ENCODE measurements at regions not wholly inside any gene's neighbourhood (a gene's known extent, or its start where the extent isn't known, plus 50 kb on each side); places are given as distances from the start of the nearest gene placed in this dataset.
"Not testable (repeated sequence)": the region's sequence is repeated elsewhere in the genome, so short reads cannot be mapped to it uniquely, and the experiment has no call there.

DNA sequence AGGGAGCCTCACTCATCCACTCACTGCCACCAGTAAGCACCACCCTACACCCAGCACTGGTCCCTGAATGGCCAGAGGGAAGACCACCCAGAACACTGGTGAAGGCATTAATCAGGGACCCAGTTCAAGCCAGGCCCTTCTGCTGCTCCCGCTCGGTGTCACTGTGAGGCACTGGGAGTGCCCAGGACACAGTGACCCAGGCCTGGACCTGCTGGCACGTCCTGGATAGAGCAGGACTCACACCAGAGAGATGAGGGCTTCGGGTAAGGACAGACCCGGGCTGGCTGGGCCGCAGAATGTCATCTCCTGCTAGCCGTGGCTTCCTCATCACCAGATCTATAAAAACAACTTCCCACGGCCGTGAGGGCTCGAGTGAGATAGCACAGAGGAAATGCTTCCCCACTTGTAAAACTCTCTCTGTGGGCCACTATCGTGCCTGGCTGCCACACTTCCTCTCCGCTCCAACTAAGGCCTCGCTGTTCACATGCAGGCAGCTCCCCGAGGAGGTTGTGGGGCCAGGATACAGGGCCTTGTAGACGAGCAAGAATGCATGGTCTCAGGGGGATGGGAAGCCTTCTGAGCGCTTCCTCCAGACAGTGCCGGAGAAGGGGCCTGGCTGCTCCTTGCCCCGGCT is 158.1 kb downstream of the NPIPB11 start:
- DNase-seq (ENCODE audit: extremely low read depth, low read depth), result not testable (repeated sequence)

DNA sequence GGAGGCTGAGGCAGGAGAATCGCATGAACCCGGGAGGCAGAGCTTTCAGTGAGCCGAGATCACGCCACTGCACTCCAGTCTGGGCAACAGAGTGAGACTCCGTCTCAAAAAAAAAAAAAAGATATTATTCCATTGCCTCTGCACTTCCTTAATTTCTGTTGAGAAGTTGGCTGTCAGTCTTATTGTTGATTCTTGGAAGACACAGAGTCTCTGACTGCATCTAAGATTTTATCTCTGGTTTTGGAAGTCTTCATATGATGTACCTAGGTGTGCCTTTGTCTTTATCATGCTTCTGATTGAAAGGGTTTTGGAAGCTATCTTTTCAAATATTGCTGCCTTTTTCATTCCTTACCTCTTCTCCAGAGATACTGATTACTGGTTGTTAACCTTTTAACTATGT is 160.4 kb downstream of the NPIPB11 start:
- not testable (repeated sequence) for DNase-seq (ENCODE audit: extremely low read depth, low read depth)

DNA sequence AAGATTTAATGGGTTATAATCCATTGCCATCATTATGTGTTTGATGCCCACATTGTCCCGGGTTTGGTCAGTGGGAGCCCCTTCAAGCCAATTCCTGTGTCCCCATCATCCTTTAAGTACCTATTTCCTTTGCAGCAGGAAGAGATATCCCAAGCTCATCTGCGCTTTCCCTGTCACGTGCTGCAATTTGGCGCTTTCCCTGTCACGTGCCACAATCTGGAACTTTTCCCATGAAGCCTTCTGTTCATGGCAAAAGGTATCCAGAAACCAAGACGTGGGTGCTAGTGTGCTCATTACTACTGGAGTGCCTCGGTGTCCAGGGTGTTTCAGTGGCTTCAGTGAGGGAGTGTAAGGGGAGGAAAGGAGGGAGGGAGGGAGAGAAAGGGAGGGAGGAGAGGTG is 168.5 kb downstream of the NPIPB11 start:
- DNase-seq (ENCODE audit: extremely low read depth, low read depth), result no peak

DNA sequence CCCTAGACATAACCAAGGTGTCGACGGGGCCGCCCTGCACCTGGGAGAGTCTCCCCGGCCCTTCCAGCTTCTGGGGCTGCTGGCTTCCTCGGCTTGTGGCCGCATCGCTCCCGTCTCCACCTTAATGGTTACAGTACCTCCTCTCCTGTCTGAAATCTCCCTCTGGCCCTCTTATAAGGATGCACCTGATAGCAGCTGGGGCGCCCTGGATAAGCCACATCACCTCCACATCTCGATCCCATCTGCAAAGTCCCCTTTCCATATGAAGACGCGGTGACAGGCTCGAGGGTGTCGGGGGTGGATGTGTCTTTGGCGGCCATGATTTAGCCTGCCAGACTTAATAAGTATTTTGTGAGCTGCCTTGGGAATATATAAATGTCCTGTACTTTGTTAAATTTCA is 169.0 kb downstream of the NPIPB11 start:
- DNase-seq (ENCODE audit: extremely low read depth, low read depth), result not testable (repeated sequence)

DNA sequence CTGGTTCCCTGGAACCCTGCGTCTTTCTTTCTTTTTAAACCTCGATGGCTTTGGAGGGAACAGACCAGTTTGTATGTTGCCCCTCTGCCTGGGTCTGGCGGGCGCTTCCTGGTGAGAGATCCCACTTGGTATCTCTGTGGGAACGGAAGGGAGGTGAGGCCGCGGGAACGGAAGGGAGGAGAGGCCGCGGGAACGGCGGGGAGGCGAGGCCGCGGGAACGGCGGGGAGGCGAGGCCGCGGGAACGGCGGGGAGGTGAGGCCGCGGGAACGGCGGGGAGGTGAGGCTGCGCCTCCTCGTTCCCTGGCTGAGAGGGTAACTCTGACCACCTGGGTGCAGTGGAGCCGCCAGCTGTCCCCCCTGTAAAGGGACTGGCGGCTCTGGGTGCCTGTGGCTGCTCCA is 169.5 kb downstream of the NPIPB11 start:
- not testable (repeated sequence) for DNase-seq (ENCODE audit: extremely low read depth, low read depth)

DNA sequence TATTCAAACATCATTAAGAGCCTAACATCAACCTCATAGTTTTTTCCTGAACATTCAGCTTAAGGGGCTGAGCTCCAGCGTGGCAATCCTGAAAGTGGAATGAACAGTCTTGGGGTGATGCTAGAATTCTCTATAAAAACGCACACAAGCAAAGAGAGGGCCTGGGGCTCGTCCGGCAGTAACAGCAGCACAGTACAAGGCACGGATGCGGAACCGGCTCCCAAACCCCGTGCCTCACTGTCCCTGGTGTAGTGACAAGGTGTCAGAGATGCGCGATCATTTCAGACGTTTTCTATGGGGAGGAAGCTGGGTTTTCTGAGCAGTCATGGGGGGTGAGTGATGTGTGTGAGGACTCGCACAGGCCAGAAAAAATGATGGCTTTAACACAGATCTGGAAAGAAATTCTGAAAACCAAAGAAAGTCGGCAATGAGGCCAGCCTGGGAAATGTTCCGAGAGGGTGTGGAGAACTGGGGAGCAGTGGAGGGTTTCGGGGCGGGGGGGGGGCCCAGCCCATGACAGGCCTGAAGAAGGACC is 170.6 kb downstream of the NPIPB11 start:
- not testable (repeated sequence) for DNase-seq (ENCODE audit: extremely low read depth, low read depth)

DNA sequence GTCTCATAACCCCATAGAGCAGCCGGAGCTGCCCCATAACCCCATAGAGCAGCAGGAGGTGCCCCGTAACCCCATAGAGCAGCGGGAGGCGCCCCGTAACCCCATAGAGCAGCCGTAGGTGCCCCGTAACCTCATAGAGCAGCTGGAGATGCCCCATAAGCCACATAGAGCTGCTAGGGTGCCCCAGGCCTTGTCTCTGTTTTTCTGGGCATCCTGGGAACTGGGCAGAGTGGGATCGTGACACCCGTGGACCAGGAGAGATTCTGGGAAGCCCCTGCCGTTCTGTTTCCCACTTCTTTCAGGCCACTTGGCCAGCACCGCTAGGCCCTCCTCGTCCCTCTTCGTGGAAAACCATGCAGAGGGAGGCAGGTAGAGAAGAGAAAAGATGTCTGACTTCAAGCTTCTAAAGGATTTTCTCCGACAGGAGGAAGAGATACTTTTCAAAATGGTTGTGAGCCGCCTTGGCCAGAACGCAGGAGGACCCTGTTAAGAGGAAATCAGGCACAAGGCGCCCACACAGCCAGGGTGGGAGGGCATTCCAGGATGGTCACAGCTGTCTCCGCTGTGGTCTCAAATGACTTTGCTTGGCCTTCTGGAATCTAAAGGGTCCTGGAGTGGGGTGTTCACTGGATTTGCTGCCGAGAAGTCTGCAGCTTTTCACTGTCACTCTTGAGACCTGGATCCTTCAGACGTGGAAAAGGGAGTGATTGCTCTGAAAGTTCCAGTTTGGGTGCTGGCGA is 171.8 kb downstream of the NPIPB11 start:
- DNase-seq (ENCODE audit: extremely low read depth, low read depth), result not testable (repeated sequence)

DNA sequence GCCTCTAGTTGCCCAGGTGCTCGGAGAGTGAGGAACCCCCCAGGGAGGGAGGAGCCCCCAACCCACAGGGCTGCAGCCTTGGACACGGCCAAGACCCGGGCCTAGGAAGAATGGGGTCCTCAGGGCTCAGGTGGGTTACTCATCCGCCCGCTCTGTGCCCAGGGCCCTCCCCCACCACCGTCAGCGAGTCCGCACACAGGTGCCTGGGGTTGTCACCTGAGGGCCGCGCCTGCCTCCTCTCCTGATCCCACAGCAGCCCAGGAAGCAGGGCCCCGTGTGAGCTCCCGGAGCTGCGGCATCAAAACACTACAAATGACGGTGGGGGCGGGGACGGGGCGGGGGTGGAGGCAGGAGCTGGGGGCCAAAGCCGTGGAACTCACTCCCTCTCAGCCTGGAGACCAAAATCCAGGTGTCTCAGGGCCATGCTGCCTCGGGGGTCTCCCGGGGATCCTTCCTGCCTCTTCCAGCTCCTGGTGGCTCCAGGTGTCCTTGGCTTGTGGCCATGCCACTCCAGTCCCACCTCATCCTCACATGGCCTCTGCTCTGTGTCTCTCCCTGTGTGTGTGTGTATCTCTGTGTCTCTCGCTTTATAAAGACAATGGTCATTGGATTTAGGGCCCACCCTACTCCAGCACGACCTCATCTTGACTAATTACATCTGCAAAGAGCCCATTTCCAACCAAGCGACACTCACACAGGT is 172.7 kb downstream of the NPIPB11 start:
- DNase-seq (ENCODE audit: extremely low read depth, low read depth), result not testable (repeated sequence)

DNA sequence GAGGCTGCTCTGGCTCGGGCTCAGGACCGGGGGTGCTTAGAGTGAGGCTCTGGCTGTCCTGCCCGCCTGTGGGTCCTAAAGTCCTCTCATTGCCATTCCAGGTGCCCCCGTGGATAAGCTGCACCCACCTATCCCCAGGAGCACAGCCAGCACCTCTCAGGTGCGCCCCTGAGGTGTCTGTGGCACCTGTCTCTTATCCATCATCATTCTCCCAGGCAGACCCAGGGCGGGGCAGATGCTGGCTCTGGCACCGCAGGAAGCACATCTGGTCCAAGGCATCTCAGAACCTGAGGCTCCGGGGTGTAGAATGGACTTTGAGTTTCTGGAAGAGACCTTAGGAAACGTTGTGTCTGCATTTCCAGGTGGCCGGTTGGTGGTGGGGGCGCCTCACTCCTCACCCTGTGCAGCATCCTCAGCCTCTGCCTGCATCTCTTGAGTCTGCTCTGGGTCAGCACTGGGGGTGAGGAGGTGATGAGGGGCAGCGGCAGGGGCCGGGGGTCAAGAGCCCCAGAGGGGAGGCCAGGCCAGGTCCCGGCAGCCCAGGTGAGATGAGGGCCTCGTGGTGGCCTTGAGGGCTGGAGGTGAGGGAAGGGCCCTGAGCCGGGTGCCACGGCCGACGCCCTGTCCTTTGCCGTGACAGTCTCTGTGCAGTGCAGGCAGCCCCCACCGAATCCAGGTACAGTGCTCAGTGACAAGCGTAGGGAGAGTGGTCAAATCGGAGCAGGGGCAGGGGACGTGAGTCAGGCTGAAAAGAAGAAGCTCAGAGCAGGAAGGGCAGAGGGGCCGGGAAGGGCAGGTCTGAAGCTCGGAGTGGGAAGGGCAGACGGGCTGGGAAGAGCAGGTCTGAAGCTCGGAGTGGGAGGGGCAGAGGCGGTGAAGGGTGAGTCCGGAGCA is 173.5 kb downstream of the NPIPB11 start:
- no peak for DNase-seq (ENCODE audit: extremely low read depth, low read depth)

DNA sequence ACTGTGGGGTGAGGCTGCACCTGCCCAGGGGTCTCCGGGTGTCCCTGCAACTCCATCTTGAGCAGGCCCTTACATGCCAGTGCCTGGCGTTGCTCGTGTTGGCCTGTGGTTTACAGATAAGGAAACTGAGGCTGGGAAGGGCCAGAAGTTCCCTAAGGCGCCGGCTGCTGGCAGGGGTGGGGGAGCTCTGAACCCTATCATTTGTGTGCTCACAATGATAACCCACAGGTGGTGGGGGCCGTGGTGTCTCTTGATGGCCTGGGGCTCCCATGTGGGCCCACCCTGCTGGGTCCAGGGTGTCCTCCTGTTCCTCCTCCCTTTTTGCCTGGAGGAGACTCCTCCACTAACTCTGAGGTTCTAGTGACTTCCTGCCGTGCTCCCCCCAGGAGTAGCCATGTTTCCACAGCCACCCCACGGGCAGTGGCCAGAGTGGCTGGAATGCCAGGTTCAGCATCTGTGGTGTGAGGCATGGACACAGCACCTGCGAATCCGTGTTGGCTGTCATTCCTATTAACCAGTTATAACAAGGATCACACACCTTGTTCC is 174.3 kb downstream of the NPIPB11 start:
- DNase-seq (ENCODE audit: extremely low read depth, low read depth), result not testable (repeated sequence)

DNA sequence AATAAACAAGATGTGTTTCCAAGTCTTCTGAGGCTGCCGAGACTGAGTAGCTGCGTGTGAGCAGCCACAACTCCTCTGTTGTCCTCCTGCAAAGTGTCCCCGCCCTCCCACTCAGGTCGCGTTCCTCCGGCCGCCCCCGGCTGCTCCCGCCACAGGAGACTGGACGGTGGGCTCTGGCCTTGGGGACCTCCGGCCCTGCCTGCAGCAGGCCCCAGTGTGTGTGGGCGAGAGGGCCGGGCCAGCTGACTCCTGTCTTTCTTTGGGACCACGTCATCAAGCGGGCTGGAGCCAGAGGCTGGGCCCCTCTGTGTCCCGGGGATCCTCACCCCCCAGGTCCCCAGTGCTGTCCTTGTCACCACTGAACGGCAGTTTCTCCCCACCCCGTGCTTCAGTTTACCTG is 175.3 kb downstream of the NPIPB11 start:
- no peak for DNase-seq (ENCODE audit: extremely low read depth, low read depth)

DNA sequence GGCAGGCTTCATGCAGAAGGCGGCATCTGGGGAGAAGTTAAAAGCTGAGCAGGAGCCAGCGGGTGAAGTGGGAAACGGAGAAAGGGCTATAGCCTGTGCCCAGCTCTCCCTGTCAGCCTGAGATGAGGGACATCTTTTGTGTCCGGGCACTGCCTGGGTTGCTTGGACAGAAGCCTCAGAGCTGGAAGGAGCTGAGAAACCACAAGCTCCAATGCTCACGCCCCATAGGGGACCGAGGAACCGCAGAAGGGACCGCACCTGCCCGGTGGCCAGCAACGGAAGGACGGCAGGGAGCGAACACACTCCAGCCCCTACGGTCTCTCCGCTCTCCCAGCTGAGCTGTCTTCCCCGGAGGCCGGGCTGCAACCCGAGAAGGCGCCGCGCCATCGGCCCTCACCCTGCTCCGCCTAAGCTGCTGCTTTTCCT is 175.8 kb downstream of the NPIPB11 start:
- no peak for DNase-seq (ENCODE audit: extremely low read depth, low read depth)

DNA sequence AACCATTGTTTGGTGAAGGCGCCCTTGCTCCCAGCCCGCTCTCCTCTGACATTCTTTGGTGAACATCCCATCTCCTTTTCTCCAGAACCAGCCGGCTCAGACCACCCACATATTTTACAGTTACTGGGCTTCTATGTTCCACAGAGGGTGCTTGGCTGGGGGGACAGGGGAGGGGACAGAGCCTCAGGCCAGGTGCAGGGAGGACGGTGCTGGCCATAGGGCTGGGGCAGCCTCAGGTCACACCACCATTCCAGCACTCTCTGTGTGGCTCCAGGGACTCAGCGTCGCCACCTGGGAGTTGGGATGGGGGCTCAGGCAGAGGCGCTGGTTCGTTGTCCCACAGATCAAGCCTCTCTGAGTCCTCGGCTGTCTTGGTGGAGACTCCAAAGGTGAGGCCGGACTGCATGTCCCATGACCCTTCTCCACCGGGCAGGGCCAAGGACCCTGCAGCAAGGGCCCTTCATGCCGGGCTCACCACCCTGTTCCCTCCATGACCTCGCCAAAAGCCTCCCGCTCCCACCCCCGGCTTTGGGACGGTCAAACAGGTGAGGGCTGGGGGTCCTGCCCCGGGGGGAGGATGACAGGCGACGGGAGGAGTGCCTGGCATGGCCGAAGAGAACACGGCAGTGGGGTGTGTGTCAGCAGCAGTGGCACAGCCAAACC is 176.4 kb downstream of the NPIPB11 start:
- DNase-seq (ENCODE audit: extremely low read depth, low read depth), result not testable (repeated sequence)

DNA sequence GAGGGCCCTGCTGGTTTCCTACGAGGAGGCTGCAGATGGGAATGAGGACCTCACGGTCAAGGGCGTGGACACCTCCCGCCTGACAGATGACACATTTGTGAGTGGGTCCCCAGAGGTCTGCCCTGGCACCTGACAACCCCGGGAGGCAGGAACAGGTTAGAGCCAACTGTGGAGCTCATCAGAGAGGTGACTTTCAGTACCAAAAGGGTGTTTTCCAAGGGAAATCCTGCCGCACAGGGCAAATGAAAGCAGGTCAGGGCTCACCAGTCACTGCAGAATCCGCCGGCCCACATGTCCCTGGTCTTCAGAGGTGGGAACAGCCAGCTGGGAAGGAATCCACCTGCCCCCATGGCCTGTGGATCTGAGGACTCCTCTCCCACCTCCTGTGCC is 176.9 kb downstream of the NPIPB11 start:
- not testable (repeated sequence) for DNase-seq (ENCODE audit: extremely low read depth, low read depth)

DNA sequence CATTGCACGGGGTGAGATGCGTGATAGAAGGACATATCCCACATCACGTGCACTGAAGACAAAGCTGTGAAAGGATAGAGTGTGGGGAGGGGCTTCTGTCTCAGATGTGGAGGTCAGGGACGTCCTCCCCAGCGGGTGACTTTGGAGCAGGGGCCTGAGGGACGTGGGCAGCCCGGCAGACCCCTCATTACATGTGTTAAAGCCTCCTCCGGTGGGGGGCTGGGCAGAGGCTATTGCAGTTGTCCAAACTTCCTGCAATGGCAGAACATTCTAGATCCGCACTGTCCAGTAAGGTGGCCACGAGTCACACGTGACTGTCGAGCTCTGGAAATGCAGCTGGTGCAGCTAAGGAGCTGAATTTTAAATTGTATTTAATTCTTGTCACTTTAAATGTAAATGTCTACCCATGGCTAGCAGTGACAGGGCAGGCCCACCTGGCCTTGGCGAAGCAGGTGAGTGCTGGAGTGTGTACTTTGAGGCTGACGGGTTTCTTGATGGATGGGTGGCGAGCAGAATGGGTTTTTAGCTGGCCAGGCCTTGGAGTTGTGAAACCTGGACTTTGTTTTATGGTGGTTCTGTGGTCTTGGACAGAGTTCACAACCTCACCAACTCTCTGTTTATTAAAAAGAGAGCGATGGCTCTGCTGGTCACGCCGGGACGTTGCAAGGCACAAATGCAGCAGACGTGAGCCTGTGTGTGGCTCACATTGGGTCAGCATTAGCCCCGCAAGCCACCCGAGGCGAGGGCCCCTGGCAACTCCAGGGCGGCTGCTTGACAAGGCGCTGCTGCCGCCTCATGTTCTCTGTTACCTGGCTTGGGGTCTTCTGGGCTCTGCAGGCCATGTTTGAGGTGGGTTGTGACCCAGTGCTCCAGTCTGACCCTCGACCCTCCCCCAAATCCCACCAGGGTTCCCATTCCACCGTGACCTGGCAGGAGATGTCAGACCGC is 177.6 kb downstream of the NPIPB11 start:
- not testable (repeated sequence) for DNase-seq (ENCODE audit: extremely low read depth, low read depth)

DNA sequence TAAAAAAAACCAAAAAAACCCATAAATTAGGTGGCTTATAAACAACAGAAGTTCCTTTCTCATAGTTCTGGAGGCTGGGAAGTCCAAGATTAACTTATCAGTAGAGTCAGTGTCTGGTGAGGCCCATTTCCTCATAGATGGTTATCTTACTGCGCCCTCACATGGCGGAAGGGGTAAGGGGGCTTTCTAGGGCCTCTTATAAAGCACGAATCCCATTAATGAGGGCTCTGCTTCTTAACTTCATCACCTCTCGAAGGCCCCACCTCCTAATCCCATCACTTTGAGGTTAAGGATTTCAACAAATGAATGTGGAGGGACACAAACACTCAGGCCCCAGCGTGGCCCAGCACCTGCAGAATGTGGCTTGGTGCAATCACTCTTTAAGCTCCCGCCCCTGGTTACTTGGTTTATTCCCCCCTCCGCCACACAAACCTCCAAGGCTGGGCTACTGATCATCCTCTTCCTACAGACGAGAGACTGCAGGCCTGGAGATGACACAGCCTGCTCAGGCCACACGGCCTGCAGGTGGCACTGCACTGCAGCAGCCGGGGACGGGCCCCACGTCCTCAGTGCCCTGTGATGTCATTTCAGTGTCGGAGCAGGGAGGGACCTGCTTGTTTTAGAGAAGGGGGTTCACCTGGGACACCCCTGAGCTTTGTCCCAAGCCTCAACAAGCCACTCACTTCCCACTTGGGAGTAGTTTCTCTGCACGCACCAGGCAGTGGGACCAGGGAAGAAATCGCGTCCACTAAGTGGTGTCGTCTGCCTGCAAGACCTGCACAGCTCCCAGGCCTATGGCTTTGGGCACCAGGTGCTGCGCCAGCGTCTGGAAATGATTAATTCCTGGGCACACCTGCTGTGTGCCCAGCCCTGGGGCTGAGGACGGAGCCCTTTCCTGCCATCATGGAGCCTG is 178.5 kb downstream of the NPIPB11 start:
- peak; percentile 31 for DNase-seq (ENCODE audit: extremely low read depth, low read depth)

DNA sequence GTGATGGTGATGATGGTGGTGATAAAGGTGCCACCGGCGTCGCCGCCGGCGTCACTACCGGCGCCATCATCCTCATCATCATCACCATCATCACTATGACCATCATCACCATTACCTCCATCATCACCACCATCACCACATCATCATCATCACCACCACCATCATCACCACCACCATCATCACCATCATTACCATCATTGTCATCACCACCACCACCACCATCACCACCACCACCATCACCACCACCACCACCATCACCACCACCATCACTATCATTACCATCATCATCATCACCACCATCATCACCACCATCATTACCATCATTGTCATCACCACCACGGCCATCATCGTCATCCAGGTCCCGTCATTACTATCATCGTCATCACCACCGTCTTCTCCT is 179.7 kb downstream of the NPIPB11 start:
- no peak for DNase-seq (ENCODE audit: extremely low read depth, low read depth)

Measured in NCI-H460 (cell line).